ENCODE measurements at regions not wholly inside any gene's neighbourhood (a gene's known extent, or its start where the extent isn't known, plus 50 kb on each side); places are given as distances from the start of the nearest gene placed in this dataset. TPM values are rescaled to one million over a fixed set of nuclear protein-coding genes. Genes with fewer than 3 reads are reported as not detected.
"Not testable (repeated sequence)": the region's sequence is repeated elsewhere in the genome, so short reads cannot be mapped to it uniquely, and the experiment has no call there.

GRCh38 chr2:89537862-89538261, 846.4 kb downstream of the RPIA start:
- not testable (repeated sequence) for DNase-seq (ENCODE audit: low spot score)

GRCh38 chr2:89544110-89544509, 852.6 kb downstream of the RPIA start:
- DNase-seq (ENCODE audit: low spot score), result not testable (repeated sequence)

GRCh38 chr2:89579154-89579553, 887.7 kb downstream of the RPIA start:
- DNase-seq (ENCODE audit: low spot score), result not testable (repeated sequence)

- not testable (repeated sequence) for DNase-seq (ENCODE audit: low spot score)
Observed at GRCh38 chr2:89582816-89583215, 891.3 kb downstream of the RPIA start.

- DNase-seq (ENCODE audit: low spot score), result not testable (repeated sequence)
Observed at GRCh38 chr2:89584046-89584445, 892.6 kb downstream of the RPIA start.

- DNase-seq (ENCODE audit: low spot score), result not testable (repeated sequence)
Observed at GRCh38 chr2:89584868-89585557, 893.5 kb downstream of the RPIA start.

- peak; percentile 25 for DNase-seq (ENCODE audit: low spot score)
Observed at GRCh38 chr2:89585558-89585920, 894.1 kb downstream of the RPIA start.

- DNase-seq (ENCODE audit: low spot score), result not testable (repeated sequence)
Observed at GRCh38 chr2:89599843-89600242, 908.4 kb downstream of the RPIA start.

- DNase-seq (ENCODE audit: low spot score), result not testable (repeated sequence)
Observed at GRCh38 chr2:89606514-89606913, 915.0 kb downstream of the RPIA start.

GRCh38 chr2:89610207-89610926, 918.9 kb downstream of the RPIA start:
- DNase-seq (ENCODE audit: low spot score), result not testable (repeated sequence)

GRCh38 chr2:89610927-89611515, 919.5 kb downstream of the RPIA start:
- DNase-seq (ENCODE audit: low spot score), result not testable (repeated sequence)

GRCh38 chr2:89611710-89612109, 920.2 kb downstream of the RPIA start:
- DNase-seq (ENCODE audit: low spot score), result not testable (repeated sequence)

GRCh38 chr2:89649268-89649667, 957.8 kb downstream of the RPIA start:
- DNase-seq (ENCODE audit: low spot score), result not testable (repeated sequence)

GRCh38 chr2:89679254-89679653, 987.8 kb downstream of the RPIA start:
- not testable (repeated sequence) for DNase-seq (ENCODE audit: low spot score)

Small RNAs in the stretch of these regions (small RNA-seq; reads per million reads assigned to genes)
- not detected for gene RF00001

All from HT-29 (cell line).